H1 (cell line): ENCODE measurements at regions not wholly inside any gene's neighbourhood (a gene's known extent, or its start where the extent isn't known, plus 50 kb on each side); places are given as distances from the start of the nearest gene placed in this dataset.

Experiments
- CTCF ChIA-PET: fragments of 300-600 bp; sonication (Branson Sonifier 250); formaldehyde crosslinking; loops from one replicate; lab custom pipeline; 2021; ENCODE audit not compliant: partially characterized antibody; lab: Charles Lee
- POLR2A ChIA-PET: fragments of 300-600 bp; sonication (Branson Sonifier 250); formaldehyde crosslinking; loops from one replicate; lab custom pipeline; 2021; ENCODE audit warnings: inconsistent platforms; ENCODE audit not compliant: partially characterized antibody; lab: Charles Lee
- DNase-seq, 2 experiments: peaks; one replicate each; pipeline versions ENCODE4 v3.0.0 to v3.0.0-alpha.2; 2010 to 2022; ENCODE audit warnings: low spot score in 2 of 2, low read depth in 1 of 2, mixed read lengths in 1 of 2
- FAIRE-seq: peaks from 2 replicates; lab custom pipeline; 2011; peaks lifted over from hg19 to GRCh38; lab: Jason Lieb, UNC
- H2AFZ ChIP-seq: 2 replicates; pipeline ENCODE4 v1.8.1; 2012; ENCODE audit warnings: low read length, inconsistent platforms
- H2AK5ac ChIP-seq: 2 replicates; pipeline ENCODE4 v1.6.1; 2013; ENCODE audit warnings: low read depth, low read length
- H2BK120ac ChIP-seq: replicated peaks from 2 replicates; pipeline ENCODE3; 2013; ENCODE audit warnings: low read depth, low read length, inconsistent platforms
- H2BK12ac ChIP-seq: 2 replicates; pipeline ENCODE4 v1.6.1; 2013; ENCODE audit warnings: low read depth, low read length
- H2BK15ac ChIP-seq: 2 replicates; pipeline ENCODE4 v1.6.1; 2013; ENCODE audit warnings: low read length
- H2BK20ac ChIP-seq: 2 replicates; pipeline ENCODE4 v1.6.1; 2013; ENCODE audit warnings: low read length
- H2BK5ac ChIP-seq: 2 replicates; pipeline ENCODE4 v1.6.1; 2013; ENCODE audit warnings: low read depth, low read length
- H3K14ac ChIP-seq: 2 replicates; pipeline ENCODE4 v1.6.1; 2013; ENCODE audit warnings: inconsistent platforms; ENCODE audit not compliant: insufficient read length
- H3K18ac ChIP-seq: 2 replicates; pipeline ENCODE4 v1.6.1; 2013; ENCODE audit warnings: low read length; ENCODE audit errors: extremely low read depth
- H3K23ac ChIP-seq: 2 replicates; pipeline ENCODE4 v1.6.1; 2013; ENCODE audit warnings: inconsistent platforms; ENCODE audit not compliant: insufficient read length
- H3K23me2 ChIP-seq: 2 replicates; pipeline ENCODE4 v1.6.1; 2013; ENCODE audit warnings: low read depth, low read length
- H3K27ac ChIP-seq: 2 replicates; pipeline ENCODE4 v1.6.1; 2011; ENCODE audit warnings: low read depth, low read length, inconsistent platforms
- H3K27me3 ChIP-seq, 4 experiments: replicated peaks in 1 of 4; 1 replicate in 1 of 4; 2 replicates in 3 of 4; pipeline versions ENCODE4 v1.6.1 to v1.8.1; 2011 to 2013; ENCODE audit warnings: low read length in 3 of 4, mild to moderate bottlenecking in 3 of 4, inconsistent platforms in 2 of 4, mixed read lengths in 2 of 4, moderate library complexity in 1 of 4; ENCODE audit not compliant: control insufficient read depth in 3 of 4, insufficient read depth in 3 of 4; ENCODE audit errors: extremely low read depth in 1 of 4
- H3K36me3 ChIP-seq, 4 experiments: 2 replicates each; pipeline versions ENCODE4 v1.6.1 to v1.8.1; 2011 to 2013; ENCODE audit warnings: mild to moderate bottlenecking in 4 of 4, low read length in 3 of 4, moderate library complexity in 2 of 4, control low read depth in 1 of 4, inconsistent platforms in 1 of 4; ENCODE audit not compliant: insufficient read depth in 4 of 4, control insufficient read depth in 2 of 4
- H3K4ac ChIP-seq: replicated peaks from 2 replicates; pipeline ENCODE3; 2013; ENCODE audit warnings: low read length, low read depth, mixed read lengths, inconsistent platforms; ENCODE audit not compliant: insufficient read length
- H3K4me1 ChIP-seq, 4 experiments: replicated peaks in 1 of 4; 1 replicate in 1 of 4; 2 replicates in 3 of 4; pipeline versions ENCODE4 v1.6.1 to v1.8.1; 2011 to 2013; ENCODE audit warnings: low read length in 3 of 4, inconsistent platforms in 2 of 4, mixed read lengths in 1 of 4; ENCODE audit not compliant: insufficient read depth in 4 of 4, control insufficient read depth in 3 of 4
- H3K4me2 ChIP-seq, 2 experiments: 2 replicates each; pipeline versions ENCODE4 v1.6.1 to v1.8.1; 2011 to 2013; ENCODE audit warnings: low read depth in 2 of 2, low read length in 2 of 2, control low read depth in 1 of 2, inconsistent platforms in 1 of 2, mild to moderate bottlenecking in 1 of 2; ENCODE audit not compliant: insufficient read depth in 1 of 2
- H3K4me3 ChIP-seq, 4 experiments: fragments of 200-600, 300-600 bp in 1 of 4; sonication (generic), shearing (Covaris generic), sonication (Bioruptor Twin) in 1 of 4; 2 replicates each; pipeline versions ENCODE4 v1.5.1 to v1.8.1; 2011 to 2016; ENCODE audit warnings: low read length in 4 of 4, low read depth in 3 of 4, control low read depth in 2 of 4, inconsistent platforms in 2 of 4, mild to moderate bottlenecking in 2 of 4, mixed read lengths in 1 of 4, moderate library complexity in 1 of 4; ENCODE audit not compliant: insufficient read depth in 2 of 4; ENCODE audit errors: extremely low read depth in 1 of 4
- H3K56ac ChIP-seq: replicated peaks from 2 replicates; pipeline ENCODE3; 2013; ENCODE audit warnings: low read depth, mild to moderate bottlenecking, mixed read lengths, low read length, inconsistent platforms; ENCODE audit not compliant: insufficient read length
- H3K79me1 ChIP-seq: 2 replicates; pipeline ENCODE4 v1.6.1; 2013; ENCODE audit warnings: low read depth, low read length, control low read depth
- H3K79me2 ChIP-seq, 2 experiments: 2 replicates each; pipeline versions ENCODE4 v1.6.1 to v1.8.1; 2012 to 2013; ENCODE audit warnings: low read length in 2 of 2, mild to moderate bottlenecking in 2 of 2, inconsistent platforms in 1 of 2; ENCODE audit not compliant: insufficient read depth in 2 of 2, control insufficient read depth in 1 of 2
- H3K9ac ChIP-seq, 4 experiments: replicated peaks in 1 of 4; 1 replicate in 1 of 4; 2 replicates in 3 of 4; pipeline versions ENCODE4 v1.6.1 to v1.8.1; 2011 to 2013; ENCODE audit warnings: low read depth in 3 of 4, low read length in 3 of 4, control low read depth in 2 of 4, mild to moderate bottlenecking in 2 of 4, moderate library complexity in 2 of 4, inconsistent platforms in 1 of 4; ENCODE audit errors: extremely low read depth in 1 of 4
- H3K9me3 ChIP-seq, 2 experiments: 2 replicates each; pipeline versions ENCODE4 v1.6.1 to v1.8.1; 2012 to 2013; ENCODE audit warnings: mild to moderate bottlenecking in 2 of 2, moderate library complexity in 2 of 2, control low read depth in 1 of 2, inconsistent platforms in 1 of 2, low read depth in 1 of 2, low read length in 1 of 2, mixed read lengths in 1 of 2; ENCODE audit not compliant: insufficient read depth in 2 of 2
- H4K20me1 ChIP-seq, 2 experiments: replicated peaks in 1 of 2; 2 replicates each; pipeline versions ENCODE3 to v1.8.1; 2011 to 2013; ENCODE audit warnings: inconsistent platforms in 2 of 2, low read length in 2 of 2, mild to moderate bottlenecking in 1 of 2; ENCODE audit not compliant: insufficient read depth in 2 of 2, control insufficient read depth in 1 of 2
- H4K5ac ChIP-seq: 2 replicates; pipeline ENCODE4 v1.6.1; 2013; ENCODE audit warnings: low read length, low read depth, mixed read lengths, inconsistent platforms; ENCODE audit not compliant: insufficient read length
- H4K8ac ChIP-seq: 2 replicates; pipeline ENCODE4 v1.8.0; 2013; ENCODE audit warnings: mild to moderate bottlenecking, moderate library complexity, low read length, inconsistent platforms; ENCODE audit not compliant: insufficient read depth; ENCODE audit errors: extremely low read depth
- H4K91ac ChIP-seq: replicated peaks from 2 replicates; pipeline ENCODE3; 2013; ENCODE audit warnings: low read length, mixed read lengths, inconsistent platforms; ENCODE audit not compliant: insufficient read length
- CBX8 ChIP-seq: fragments of 300-800, 300-1000 bp; sonication (generic); IDR thresholded peaks from 2 replicates; pipeline ENCODE4 v1.7.1; 2016; ENCODE audit warnings: low read depth, low read length, borderline replicate concordance
- POLR2A ChIP-seq, 2 experiments: IDR thresholded peaks; 1 replicate in 1 of 2; 2 replicates in 1 of 2; pipeline ENCODE4 v1.6.1; 2011; ENCODE audit warnings: low read depth in 2 of 2, low read length in 2 of 2, mild to moderate bottlenecking in 2 of 2; ENCODE audit errors: control extremely low read depth in 1 of 2
- SP1 ChIP-seq: IDR thresholded peaks from 2 replicates; pipeline ENCODE4 v1.6.1; 2011; ENCODE audit warnings: low read depth, low read length
- WGBS, 2 experiments: shearing (Covaris generic) in 1 of 2; methylation state at CpG; one replicate each; pipeline versions ENCODE4 v1.1.6 to v1.1.7; 2013 to 2015; ENCODE audit warnings: low lambda C conversion rate in 2 of 2, mixed read lengths in 2 of 2, inconsistent platforms in 1 of 2, low coverage in 1 of 2, missing lambda C conversion rate in 1 of 2; ENCODE audit not compliant: insufficient replicate concordance in 2 of 2, insufficient coverage in 1 of 2, insufficient read length in 1 of 2; ENCODE audit errors: extremely low coverage in 1 of 2, missing lambda C conversion rate in 1 of 2; 5-methylcytosine and 5-hydroxymethylcytosine counted together
- TF ChIP-seq, protein P1 (sequence below): IDR thresholded peaks from 2 replicates; pipeline ENCODE4 v1.6.1; 2011; ENCODE audit warnings: low read depth, mild to moderate bottlenecking, low read length; ENCODE audit not compliant: insufficient read depth

DNA sequence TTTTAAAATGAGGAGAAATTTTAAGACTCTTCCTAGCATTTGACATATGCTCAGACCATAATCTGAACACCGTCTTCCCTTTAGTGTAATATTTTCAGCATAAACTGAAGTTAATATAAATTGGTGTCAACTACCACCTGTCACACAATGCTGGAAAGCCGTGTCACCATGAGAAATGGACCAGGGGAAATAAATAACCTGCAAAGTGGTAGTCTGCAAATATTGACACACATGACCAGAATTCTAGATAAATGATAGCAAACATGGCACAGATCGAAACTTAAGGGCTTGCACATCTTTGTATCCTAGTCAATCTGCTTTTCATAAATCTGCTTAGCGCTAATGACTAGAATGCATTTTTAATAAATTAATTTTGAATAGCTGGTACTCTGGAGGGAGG lies 191.9 kb downstream of the CD83 start:
- Histone ChIP-seq H4K5ac (no peak overlapping the region), H2AFZ (no peak overlapping the region), H3K14ac (no peak overlapping the region), H3K79me1 (no peaks in the 10 kb centered on the region), H2AK5ac (no peak overlapping the region), H2BK20ac (no peak overlapping the region), H2BK15ac (no peak overlapping the region), H2BK12ac (no peak overlapping the region), H3K27ac (no peak overlapping the region), H3K4ac (no peak overlapping the region), H3K9me3 (no peaks in the 10 kb centered on the region), H3K36me3 (no peaks in the 10 kb centered on the region), H3K4me1 (peaks cover 0 to 4% (median under 1%) of the 10 kb centered on the region in 4 experiments; a peak in 2 of 7 replicates), H3K56ac (no peak overlapping the region), H2BK5ac (no peak overlapping the region), H3K9ac (no peak overlapping the region), H3K18ac (no peak overlapping the region), H2BK120ac (no peak overlapping the region), H3K23me2 (no peaks in the 10 kb centered on the region), H3K79me2 (no peaks in the 10 kb centered on the region), H4K20me1 (no peaks in the 10 kb centered on the region), H4K91ac (no peak overlapping the region), H3K4me3 (no peak overlapping the region), H3K23ac (no peak overlapping the region), H3K27me3 (0 out of 7 replicates have a peak, but pooled peaks cover 0 to 2% (median 0%) of the 10 kb centered on the region in 4 experiments), H3K4me2 (no peak overlapping the region), H4K8ac (no peak overlapping the region)
- no peak for FAIRE-seq
- no peak for DNase-seq
- POLR2A ChIA-PET, result no interaction called here
- CTCF ChIA-PET, result interaction anchor here (1.0 to 2.7 kb wide), 2 partner anchors 8 to 12 kb away, joined by 4 to 11 read pairs; no protein-coding TSS in a partner anchor
- 89% methylated on average over 4 of the region's 4 CpGs; no CpG with 5 or more reads in 1 of the 2 experiments for WGBS, 2 experiments
- TF ChIP-seq, protein P1, sequence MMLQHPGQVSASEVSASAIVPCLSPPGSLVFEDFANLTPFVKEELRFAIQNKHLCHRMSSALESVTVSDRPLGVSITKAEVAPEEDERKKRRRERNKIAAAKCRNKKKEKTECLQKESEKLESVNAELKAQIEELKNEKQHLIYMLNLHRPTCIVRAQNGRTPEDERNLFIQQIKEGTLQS, result no peak
- no peak for TF ChIP-seq CBX8
- TF ChIP-seq SP1, result no peak
- no peak for TF ChIP-seq POLR2A (IDR thresholded peaks at IDR 0.05; ENCODE audit: control extremely low read depth in 1 of 2, low read depth in 2 of 2, low read length in 2 of 2)
